H1 (cell line): ENCODE measurements at regions not wholly inside any gene's neighbourhood (a gene's known extent, or its start where the extent isn't known, plus 50 kb on each side); places are given as distances from the start of the nearest gene placed in this dataset.

Source experiments
- CTCF ChIA-PET: fragments of 300-600 bp; sonication (Branson Sonifier 250); formaldehyde crosslinking; loops from one replicate; lab custom pipeline; 2021; ENCODE audit not compliant: partially characterized antibody; lab: Charles Lee
- POLR2A ChIA-PET: fragments of 300-600 bp; sonication (Branson Sonifier 250); formaldehyde crosslinking; loops from one replicate; lab custom pipeline; 2021; ENCODE audit warnings: inconsistent platforms; ENCODE audit not compliant: partially characterized antibody; lab: Charles Lee
- DNase-seq, 2 experiments: peaks; one replicate each; pipeline versions ENCODE4 v3.0.0 to v3.0.0-alpha.2; 2010 to 2022; ENCODE audit warnings: low spot score in 2 of 2, low read depth in 1 of 2, mixed read lengths in 1 of 2
- FAIRE-seq: peaks from 2 replicates; lab custom pipeline; 2011; peaks lifted over from hg19 to GRCh38; lab: Jason Lieb, UNC
- H2AFZ ChIP-seq: 2 replicates; pipeline ENCODE4 v1.8.1; 2012; ENCODE audit warnings: low read length, inconsistent platforms
- H2AK5ac ChIP-seq: 2 replicates; pipeline ENCODE4 v1.6.1; 2013; ENCODE audit warnings: low read depth, low read length
- H2BK120ac ChIP-seq: replicated peaks from 2 replicates; pipeline ENCODE3; 2013; ENCODE audit warnings: low read depth, low read length, inconsistent platforms
- H2BK12ac ChIP-seq: 2 replicates; pipeline ENCODE4 v1.6.1; 2013; ENCODE audit warnings: low read depth, low read length
- H2BK15ac ChIP-seq: 2 replicates; pipeline ENCODE4 v1.6.1; 2013; ENCODE audit warnings: low read length
- H2BK20ac ChIP-seq: 2 replicates; pipeline ENCODE4 v1.6.1; 2013; ENCODE audit warnings: low read length
- H2BK5ac ChIP-seq: 2 replicates; pipeline ENCODE4 v1.6.1; 2013; ENCODE audit warnings: low read depth, low read length
- H3K14ac ChIP-seq: 2 replicates; pipeline ENCODE4 v1.6.1; 2013; ENCODE audit warnings: inconsistent platforms; ENCODE audit not compliant: insufficient read length
- H3K18ac ChIP-seq: 2 replicates; pipeline ENCODE4 v1.6.1; 2013; ENCODE audit warnings: low read length; ENCODE audit errors: extremely low read depth
- H3K23ac ChIP-seq: 2 replicates; pipeline ENCODE4 v1.6.1; 2013; ENCODE audit warnings: inconsistent platforms; ENCODE audit not compliant: insufficient read length
- H3K23me2 ChIP-seq: 2 replicates; pipeline ENCODE4 v1.6.1; 2013; ENCODE audit warnings: low read depth, low read length
- H3K27ac ChIP-seq: 2 replicates; pipeline ENCODE4 v1.6.1; 2011; ENCODE audit warnings: low read depth, low read length, inconsistent platforms
- H3K27me3 ChIP-seq, 4 experiments: replicated peaks in 1 of 4; 1 replicate in 1 of 4; 2 replicates in 3 of 4; pipeline versions ENCODE4 v1.6.1 to v1.8.1; 2011 to 2013; ENCODE audit warnings: low read length in 3 of 4, mild to moderate bottlenecking in 3 of 4, inconsistent platforms in 2 of 4, mixed read lengths in 2 of 4, moderate library complexity in 1 of 4; ENCODE audit not compliant: control insufficient read depth in 3 of 4, insufficient read depth in 3 of 4; ENCODE audit errors: extremely low read depth in 1 of 4
- H3K36me3 ChIP-seq, 4 experiments: 2 replicates each; pipeline versions ENCODE4 v1.6.1 to v1.8.1; 2011 to 2013; ENCODE audit warnings: mild to moderate bottlenecking in 4 of 4, low read length in 3 of 4, moderate library complexity in 2 of 4, control low read depth in 1 of 4, inconsistent platforms in 1 of 4; ENCODE audit not compliant: insufficient read depth in 4 of 4, control insufficient read depth in 2 of 4
- H3K4ac ChIP-seq: replicated peaks from 2 replicates; pipeline ENCODE3; 2013; ENCODE audit warnings: low read length, low read depth, mixed read lengths, inconsistent platforms; ENCODE audit not compliant: insufficient read length
- H3K4me1 ChIP-seq, 4 experiments: replicated peaks in 1 of 4; 1 replicate in 1 of 4; 2 replicates in 3 of 4; pipeline versions ENCODE4 v1.6.1 to v1.8.1; 2011 to 2013; ENCODE audit warnings: low read length in 3 of 4, inconsistent platforms in 2 of 4, mixed read lengths in 1 of 4; ENCODE audit not compliant: insufficient read depth in 4 of 4, control insufficient read depth in 3 of 4
- H3K4me2 ChIP-seq, 2 experiments: 2 replicates each; pipeline versions ENCODE4 v1.6.1 to v1.8.1; 2011 to 2013; ENCODE audit warnings: low read depth in 2 of 2, low read length in 2 of 2, control low read depth in 1 of 2, inconsistent platforms in 1 of 2, mild to moderate bottlenecking in 1 of 2; ENCODE audit not compliant: insufficient read depth in 1 of 2
- H3K4me3 ChIP-seq, 4 experiments: fragments of 200-600, 300-600 bp in 1 of 4; sonication (generic), shearing (Covaris generic), sonication (Bioruptor Twin) in 1 of 4; 2 replicates each; pipeline versions ENCODE4 v1.5.1 to v1.8.1; 2011 to 2016; ENCODE audit warnings: low read length in 4 of 4, low read depth in 3 of 4, control low read depth in 2 of 4, inconsistent platforms in 2 of 4, mild to moderate bottlenecking in 2 of 4, mixed read lengths in 1 of 4, moderate library complexity in 1 of 4; ENCODE audit not compliant: insufficient read depth in 2 of 4; ENCODE audit errors: extremely low read depth in 1 of 4
- H3K56ac ChIP-seq: replicated peaks from 2 replicates; pipeline ENCODE3; 2013; ENCODE audit warnings: low read depth, mild to moderate bottlenecking, mixed read lengths, low read length, inconsistent platforms; ENCODE audit not compliant: insufficient read length
- H3K79me1 ChIP-seq: 2 replicates; pipeline ENCODE4 v1.6.1; 2013; ENCODE audit warnings: low read depth, low read length, control low read depth
- H3K79me2 ChIP-seq, 2 experiments: 2 replicates each; pipeline versions ENCODE4 v1.6.1 to v1.8.1; 2012 to 2013; ENCODE audit warnings: low read length in 2 of 2, mild to moderate bottlenecking in 2 of 2, inconsistent platforms in 1 of 2; ENCODE audit not compliant: insufficient read depth in 2 of 2, control insufficient read depth in 1 of 2
- H3K9ac ChIP-seq, 4 experiments: replicated peaks in 1 of 4; 1 replicate in 1 of 4; 2 replicates in 3 of 4; pipeline versions ENCODE4 v1.6.1 to v1.8.1; 2011 to 2013; ENCODE audit warnings: low read depth in 3 of 4, low read length in 3 of 4, control low read depth in 2 of 4, mild to moderate bottlenecking in 2 of 4, moderate library complexity in 2 of 4, inconsistent platforms in 1 of 4; ENCODE audit errors: extremely low read depth in 1 of 4
- H3K9me3 ChIP-seq, 2 experiments: 2 replicates each; pipeline versions ENCODE4 v1.6.1 to v1.8.1; 2012 to 2013; ENCODE audit warnings: mild to moderate bottlenecking in 2 of 2, moderate library complexity in 2 of 2, control low read depth in 1 of 2, inconsistent platforms in 1 of 2, low read depth in 1 of 2, low read length in 1 of 2, mixed read lengths in 1 of 2; ENCODE audit not compliant: insufficient read depth in 2 of 2
- H4K20me1 ChIP-seq, 2 experiments: replicated peaks in 1 of 2; 2 replicates each; pipeline versions ENCODE3 to v1.8.1; 2011 to 2013; ENCODE audit warnings: inconsistent platforms in 2 of 2, low read length in 2 of 2, mild to moderate bottlenecking in 1 of 2; ENCODE audit not compliant: insufficient read depth in 2 of 2, control insufficient read depth in 1 of 2
- H4K5ac ChIP-seq: 2 replicates; pipeline ENCODE4 v1.6.1; 2013; ENCODE audit warnings: low read length, low read depth, mixed read lengths, inconsistent platforms; ENCODE audit not compliant: insufficient read length
- H4K8ac ChIP-seq: 2 replicates; pipeline ENCODE4 v1.8.0; 2013; ENCODE audit warnings: mild to moderate bottlenecking, moderate library complexity, low read length, inconsistent platforms; ENCODE audit not compliant: insufficient read depth; ENCODE audit errors: extremely low read depth
- H4K91ac ChIP-seq: replicated peaks from 2 replicates; pipeline ENCODE3; 2013; ENCODE audit warnings: low read length, mixed read lengths, inconsistent platforms; ENCODE audit not compliant: insufficient read length
- ASH2L ChIP-seq: fragments of 200-600, 300-600 bp; sonication (generic); IDR thresholded peaks from one replicate; pipeline ENCODE4 v1.7.1; 2017; ENCODE audit warnings: low read length
- BACH1 ChIP-seq: IDR thresholded peaks from 2 replicates; pipeline ENCODE4 v1.6.1; 2012; ENCODE audit warnings: low read length, improper control_type of control experiment
- CHD2 ChIP-seq: IDR thresholded peaks from 2 replicates; pipeline ENCODE4 v1.6.1; 2012; ENCODE audit warnings: low read length, improper control_type of control experiment
- CTBP2 ChIP-seq: IDR thresholded peaks from 2 replicates; pipeline ENCODE4 v1.7.0; 2011; ENCODE audit warnings: borderline replicate concordance, mild to moderate bottlenecking, moderate library complexity, mixed read lengths, low read length; ENCODE audit not compliant: insufficient read depth, insufficient read length
- CTCF ChIP-seq, 3 experiments: IDR thresholded peaks; 1 replicate in 2 of 3; 2 replicates in 1 of 3; pipeline versions ENCODE4 v1.5.1 to v1.6.1; 2011; ENCODE audit warnings: low read length in 3 of 3, mild to moderate bottlenecking in 3 of 3, inconsistent platforms in 2 of 3, low read depth in 1 of 3, moderate library complexity in 1 of 3; ENCODE audit not compliant: insufficient read depth in 1 of 3; ENCODE audit errors: control extremely low read depth in 1 of 3
- FOSL1 ChIP-seq: IDR thresholded peaks from 2 replicates; pipeline ENCODE4 v1.6.1; 2011; ENCODE audit warnings: mild to moderate bottlenecking, low read depth, low read length, moderate library complexity; ENCODE audit not compliant: insufficient read depth
- GTF2F1 ChIP-seq: IDR thresholded peaks from 2 replicates; pipeline ENCODE4 v1.6.1; 2012; ENCODE audit warnings: low read depth, low read length, improper control_type of control experiment, borderline replicate concordance
- KDM5A ChIP-seq: fragments of 200-600 bp; IDR thresholded peaks from 2 replicates; pipeline ENCODE4 v1.7.1; 2012; ENCODE audit warnings: mild to moderate bottlenecking, low read length, inconsistent platforms, mixed read lengths
- MAX ChIP-seq: IDR thresholded peaks from 2 replicates; pipeline ENCODE4 v1.6.1; 2012; ENCODE audit warnings: inconsistent platforms
- RAD21 ChIP-seq, 2 experiments: IDR thresholded peaks in 1 of 2; conservative IDR thresholded peaks in 1 of 2; 2 replicates each; pipeline ENCODE4 v1.6.1; 2011; ENCODE audit warnings: low read depth in 2 of 2, low read length in 2 of 2, improper control_type of control experiment in 1 of 2, inconsistent platforms in 1 of 2, mild to moderate bottlenecking in 1 of 2, moderate library complexity in 1 of 2
- WGBS, 2 experiments: shearing (Covaris generic) in 1 of 2; methylation state at CpG; one replicate each; pipeline versions ENCODE4 v1.1.6 to v1.1.7; 2013 to 2015; ENCODE audit warnings: low lambda C conversion rate in 2 of 2, mixed read lengths in 2 of 2, inconsistent platforms in 1 of 2, low coverage in 1 of 2, missing lambda C conversion rate in 1 of 2; ENCODE audit not compliant: insufficient replicate concordance in 2 of 2, insufficient coverage in 1 of 2, insufficient read length in 1 of 2; ENCODE audit errors: extremely low coverage in 1 of 2, missing lambda C conversion rate in 1 of 2; 5-methylcytosine and 5-hydroxymethylcytosine counted together
- TF ChIP-seq, protein P1 (sequence below): IDR thresholded peaks from 2 replicates; pipeline ENCODE4 v1.6.1; 2011; ENCODE audit warnings: low read depth, mild to moderate bottlenecking, low read length; ENCODE audit not compliant: insufficient read depth

- no peak for DNase-seq
- Histone ChIP-seq H4K91ac (no peak overlapping the region), H3K27ac (no peak overlapping the region), H3K4ac (no peak overlapping the region), H3K4me1 (no peaks in the 10 kb centered on the region), H2AK5ac (no peak overlapping the region), H3K56ac (no peak overlapping the region), H3K4me2 (no peak overlapping the region), H2AFZ (no peak overlapping the region), H3K9ac (no peak overlapping the region), H3K23me2 (no peaks in the 10 kb centered on the region), H2BK15ac (no peak overlapping the region), H3K14ac (no peak overlapping the region), H2BK20ac (no peak overlapping the region), H3K79me1 (no peaks in the 10 kb centered on the region), H2BK12ac (no peak overlapping the region), H3K79me2 (no peaks in the 10 kb centered on the region), H4K20me1 (no peaks in the 10 kb centered on the region), H4K5ac (no peak overlapping the region), H3K4me3 (no peak overlapping the region), H3K9me3 (no peaks in the 10 kb centered on the region), H2BK120ac (no peak overlapping the region), H3K36me3 (no peaks in the 10 kb centered on the region), H3K27me3 (no peaks in the 10 kb centered on the region), H2BK5ac (no peak overlapping the region), H3K18ac (no peak overlapping the region), H4K8ac (no peak overlapping the region), H3K23ac (no peak overlapping the region)
- POLR2A ChIA-PET, result no interaction called here
- CTCF ChIA-PET, result no interaction called here
- FAIRE-seq, result no peak
- WGBS, 2 experiments, result 83% methylated on average over 1 of the region's 1 CpG; no CpG with 5 or more reads in 1 of the 2 experiments
- no peak for TF ChIP-seq CTCF (IDR thresholded peaks at IDR 0.05; ENCODE audit: control extremely low read depth in 1 of 3, insufficient read depth in 1 of 3, low read depth in 1 of 3, low read length in 3 of 3)
- no peak for TF ChIP-seq GTF2F1
- no peak for TF ChIP-seq RAD21 (IDR thresholded peaks at IDR 0.05 in 1 of 2, conservative IDR thresholded peaks at IDR 0.05 in 1 of 2; ENCODE audit: low read depth in 2 of 2, low read length in 2 of 2)
- TF ChIP-seq ASH2L, result no peak
- no peak for TF ChIP-seq CHD2
- TF ChIP-seq CTBP2, result no peak
- no peak for TF ChIP-seq FOSL1
- TF ChIP-seq KDM5A, result no peak
- TF ChIP-seq BACH1, result no peak
- no peak for TF ChIP-seq MAX
- TF ChIP-seq, protein P1, sequence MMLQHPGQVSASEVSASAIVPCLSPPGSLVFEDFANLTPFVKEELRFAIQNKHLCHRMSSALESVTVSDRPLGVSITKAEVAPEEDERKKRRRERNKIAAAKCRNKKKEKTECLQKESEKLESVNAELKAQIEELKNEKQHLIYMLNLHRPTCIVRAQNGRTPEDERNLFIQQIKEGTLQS, result no peak
Measured at GRCh38 chr4:81274460-81274859, 59.4 kb upstream of the PRKG2 start.
